LNCaP clone FGC (cell line): ENCODE measurements at regions not wholly inside any gene's neighbourhood (a gene's known extent, or its start where the extent isn't known, plus 50 kb on each side); places are given as distances from the start of the nearest gene placed in this dataset.
"Not testable (repeated sequence)": the region's sequence is repeated elsewhere in the genome, so short reads cannot be mapped to it uniquely, and the experiment has no call there.

Source experiments
- DNase-seq: peaks from one replicate; pipeline ENCODE4 v3.0.0-alpha.2; 2011; ENCODE audit warnings: low read depth
- H3K4me3 ChIP-seq: 2 replicates; pipeline ENCODE4 v1.5.1; 2011; ENCODE audit warnings: mild to moderate bottlenecking, low read depth, low read length, control low read depth
- CTCF ChIP-seq: IDR thresholded peaks from 2 replicates; pipeline ENCODE4 v1.5.1; 2012; ENCODE audit warnings: mild to moderate bottlenecking; ENCODE audit not compliant: control insufficient read depth, insufficient read depth; ENCODE audit errors: extremely low read depth

GRCh38 chr2:160612266-160612856 is 118.8 kb upstream of the RBMS1 start:
- H3K4me3 ChIP-seq = no peak overlapping the region
- DNase-seq = no peak
- TF ChIP-seq CTCF = no peak

DNA sequence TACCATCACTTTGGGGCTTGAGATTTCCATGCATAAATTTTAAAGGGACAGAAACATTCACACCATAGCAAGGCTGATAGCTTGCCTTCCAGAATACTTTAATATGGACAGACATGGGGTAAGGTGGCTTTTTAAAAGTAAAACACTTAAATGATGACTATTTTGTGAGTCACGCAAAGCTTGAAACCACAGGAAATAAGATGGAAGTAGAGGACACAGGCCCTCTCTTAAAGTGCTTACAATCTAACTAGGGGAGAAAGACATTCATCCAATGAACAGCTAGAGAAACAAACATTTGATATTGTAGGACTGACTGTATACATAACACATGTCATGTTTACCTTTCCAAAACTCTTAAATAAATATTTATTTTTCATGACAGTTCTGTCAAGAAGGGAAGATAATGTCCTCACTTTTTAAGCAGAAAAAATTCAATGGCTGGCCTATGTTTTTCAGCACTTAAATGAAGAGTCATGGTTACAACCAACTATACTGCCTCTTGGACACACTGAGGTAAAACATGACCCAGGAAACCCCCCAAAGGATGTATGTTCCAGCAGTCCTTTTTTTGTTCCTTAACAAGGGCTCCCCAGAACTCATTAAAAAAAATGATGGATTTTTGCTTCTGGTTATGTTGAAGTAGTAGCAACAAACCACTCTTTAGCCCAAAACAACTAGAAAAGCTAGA is 120.0 kb upstream of the RBMS1 start:
- H3K4me3 ChIP-seq = no peak overlapping the region
- TF ChIP-seq CTCF = no peak
- DNase-seq = peak; percentile 27

DNA sequence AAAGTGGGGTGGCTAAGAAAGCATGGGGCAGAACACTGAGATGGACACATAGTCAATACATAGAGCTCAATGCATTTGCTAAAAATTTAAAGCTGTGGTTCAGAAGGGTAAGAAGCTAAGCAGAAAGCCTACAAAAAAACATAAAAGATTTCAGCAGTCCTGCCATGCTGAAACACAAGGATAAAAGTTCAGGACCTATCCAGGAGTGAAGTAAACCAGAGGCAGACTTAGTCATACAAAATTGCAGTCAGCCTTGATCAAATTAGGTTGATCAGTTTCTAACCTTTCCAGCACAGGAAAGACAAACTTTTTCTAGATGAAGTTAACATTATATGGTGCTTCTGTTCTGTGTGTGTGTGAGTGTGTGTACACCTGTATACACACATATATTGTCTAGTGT is 120.8 kb upstream of the RBMS1 start:
- no peak for DNase-seq
- H3K4me3 ChIP-seq = no peak overlapping the region
- TF ChIP-seq CTCF = no peak

DNA sequence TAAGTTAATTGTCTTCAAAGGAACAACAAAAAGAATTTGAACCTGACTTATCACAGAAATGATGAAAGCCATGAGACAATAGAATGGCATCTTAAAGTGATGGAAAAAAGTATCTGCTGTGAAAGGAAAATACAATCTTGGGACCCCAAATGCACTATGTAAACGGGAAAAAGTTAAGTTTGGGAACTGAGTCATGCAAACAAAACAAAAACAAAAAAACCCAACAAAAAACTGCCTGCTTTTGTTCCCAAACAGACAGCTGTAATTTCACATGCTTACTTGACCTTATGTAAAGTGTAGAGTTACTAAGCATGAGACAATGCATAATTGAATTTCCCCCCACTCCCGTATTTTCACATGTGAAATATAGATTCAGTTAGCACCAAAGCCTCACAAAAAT is 122.1 kb upstream of the RBMS1 start:
- no peak for TF ChIP-seq CTCF
- DNase-seq = no peak
- H3K4me3 ChIP-seq = no peak overlapping the region

DNA sequence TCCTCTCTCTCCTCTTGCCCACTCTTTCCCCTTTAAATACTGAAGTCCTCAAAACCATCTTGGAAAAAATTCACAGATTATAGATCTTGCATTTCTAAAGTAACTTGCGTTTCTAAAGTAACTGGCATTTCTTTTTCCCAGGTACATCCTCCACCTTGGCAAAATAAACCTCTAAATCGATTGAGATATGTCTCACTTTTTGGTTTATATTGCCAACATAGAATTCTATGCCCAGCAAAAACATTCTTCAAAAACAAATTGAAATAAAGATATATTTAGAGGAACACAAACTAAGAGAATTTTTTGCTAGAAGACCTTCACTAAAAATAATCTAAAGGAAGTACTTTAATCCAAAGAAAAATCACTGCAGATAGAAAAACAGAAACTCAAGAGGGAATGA is 122.5 kb upstream of the RBMS1 start:
- no peak for TF ChIP-seq CTCF
- no peak for DNase-seq

GRCh38 chr2:160621748-160622147 is 128.1 kb upstream of the RBMS1 start:
- no peak overlapping the region for H3K4me3 ChIP-seq
- no peak for DNase-seq
- no peak for TF ChIP-seq CTCF

More for the DNA sequence above, 122.5 kb upstream of the RBMS1 start:
- no peak overlapping the region for H3K4me3 ChIP-seq

DNA sequence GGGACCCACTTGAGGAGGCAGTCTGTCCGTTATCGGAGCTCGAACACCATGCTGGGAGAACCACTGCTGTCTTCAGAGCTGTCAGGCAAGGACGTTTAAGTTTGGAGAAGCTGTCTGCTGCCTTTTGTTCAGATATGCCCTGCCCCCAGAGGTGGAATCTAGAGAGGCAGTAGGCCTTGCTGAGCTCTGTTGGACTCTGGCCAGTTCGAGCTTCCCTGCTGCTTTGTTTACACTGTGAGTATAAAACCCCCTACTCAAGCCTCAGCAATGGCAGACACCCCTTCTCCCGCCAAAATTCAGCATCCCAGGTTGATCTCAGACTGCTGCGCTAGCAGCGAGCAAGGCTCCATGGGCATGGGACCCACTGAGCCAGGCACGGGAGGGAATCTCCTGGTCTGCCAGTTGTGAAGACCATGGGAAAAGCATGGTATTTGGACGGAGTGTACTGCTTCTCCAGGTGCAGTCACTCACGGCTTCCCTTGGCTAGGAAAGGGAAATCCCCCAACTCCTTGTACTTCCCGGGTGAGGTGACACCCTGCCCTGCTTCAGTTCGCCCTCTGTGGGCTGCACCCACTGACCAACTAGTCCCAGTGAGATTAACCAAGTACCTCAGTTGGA is 134.5 kb upstream of the RBMS1 start:
- not testable (repeated sequence) for H3K4me3 ChIP-seq, DNase-seq
